ENCODE measurements at regions not wholly inside any gene's neighbourhood (a gene's known extent, or its start where the extent isn't known, plus 50 kb on each side); places are given as distances from the start of the nearest gene placed in this dataset.

DNA sequence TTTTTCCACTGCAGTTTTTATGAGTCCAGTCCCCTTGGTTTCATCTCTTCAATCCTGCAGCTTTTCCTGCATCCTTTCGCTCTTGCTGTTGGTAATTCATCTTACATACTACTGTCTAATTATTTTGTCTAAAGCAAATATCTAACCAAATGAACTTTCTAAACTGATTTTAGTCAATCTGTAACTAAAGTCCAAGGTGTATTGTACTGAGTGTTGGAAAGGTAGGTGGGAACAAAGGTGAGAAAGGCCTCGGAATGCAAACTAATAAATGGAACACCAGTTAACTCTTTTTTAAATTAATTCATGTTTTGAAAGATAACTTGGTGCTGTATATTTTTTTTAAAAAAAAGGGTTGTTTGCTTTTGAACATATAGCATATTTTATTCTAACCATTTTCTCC lies 152.7 kb upstream of the CYLC2 start:
- no peak overlapping the region for H3K9ac ChIP-seq (ENCODE audit: insufficient read depth, low read depth, low read length)
- FAIRE-seq, result no peak
- CTCF ChIA-PET (ENCODE audit: low intra/inter-chr PET ratio, low total read pairs), result no interaction called here
- no peaks in the 10 kb centered on the region for H3K79me2 ChIP-seq (ENCODE audit: insufficient read depth, low read length)
- ATAC-seq, result no peak
- POLR2A ChIA-PET, result no interaction called here
- no peaks in the 10 kb centered on the region for H4K20me1 ChIP-seq (ENCODE audit: insufficient read depth, low read length)
- in situ Hi-C loops (cut with HindIII; ENCODE audit: extremely low pct_ligation_motif_present, low pct_unique_long_range_greater_than_20kb) (no loop called here), intact Hi-C loops (cut with micrococcal nuclease; ENCODE audit: unreplicated experiment) (no loop called here)
- no peak for TF ChIP-seq CBX2 (IDR thresholded peaks at IDR 0.05; ENCODE audit: low read depth, low read length)
- TF ChIP-seq CBX2 (CRISPR knock-in tag; IDR thresholded peaks at IDR 0.05; ENCODE audit: low read depth), result no peak
- TF ChIP-seq, protein P1, sequence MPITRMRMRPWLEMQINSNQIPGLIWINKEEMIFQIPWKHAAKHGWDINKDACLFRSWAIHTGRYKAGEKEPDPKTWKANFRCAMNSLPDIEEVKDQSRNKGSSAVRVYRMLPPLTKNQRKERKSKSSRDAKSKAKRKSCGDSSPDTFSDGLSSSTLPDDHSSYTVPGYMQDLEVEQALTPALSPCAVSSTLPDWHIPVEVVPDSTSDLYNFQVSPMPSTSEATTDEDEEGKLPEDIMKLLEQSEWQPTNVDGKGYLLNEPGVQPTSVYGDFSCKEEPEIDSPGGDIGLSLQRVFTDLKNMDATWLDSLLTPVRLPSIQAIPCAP (CRISPR knock-in tag; IDR thresholded peaks at IDR 0.05; ENCODE audit: low read depth), result no peak
- no peak for TF ChIP-seq BRCA1 (CRISPR knock-in tag; IDR thresholded peaks at IDR 0.05)
- TF ChIP-seq ZKSCAN1 (IDR thresholded peaks at IDR 0.05; ENCODE audit: low read length), result no peak
- TF ChIP-seq RFXANK (CRISPR knock-in tag; IDR thresholded peaks at IDR 0.05), result no peak
- no peak for TF ChIP-seq ZSCAN12 (CRISPR knock-in tag; IDR thresholded peaks at IDR 0.05)
- no peak for TF ChIP-seq ATRX (CRISPR knock-in tag; IDR thresholded peaks at IDR 0.05; ENCODE audit: borderline replicate concordance)
- TF ChIP-seq MIXL1 (CRISPR knock-in tag; IDR thresholded peaks at IDR 0.05), result no peak
- no peak for TF ChIP-seq MATR3 (CRISPR knock-in tag; IDR thresholded peaks at IDR 0.05)
- TF ChIP-seq, protein P2, sequence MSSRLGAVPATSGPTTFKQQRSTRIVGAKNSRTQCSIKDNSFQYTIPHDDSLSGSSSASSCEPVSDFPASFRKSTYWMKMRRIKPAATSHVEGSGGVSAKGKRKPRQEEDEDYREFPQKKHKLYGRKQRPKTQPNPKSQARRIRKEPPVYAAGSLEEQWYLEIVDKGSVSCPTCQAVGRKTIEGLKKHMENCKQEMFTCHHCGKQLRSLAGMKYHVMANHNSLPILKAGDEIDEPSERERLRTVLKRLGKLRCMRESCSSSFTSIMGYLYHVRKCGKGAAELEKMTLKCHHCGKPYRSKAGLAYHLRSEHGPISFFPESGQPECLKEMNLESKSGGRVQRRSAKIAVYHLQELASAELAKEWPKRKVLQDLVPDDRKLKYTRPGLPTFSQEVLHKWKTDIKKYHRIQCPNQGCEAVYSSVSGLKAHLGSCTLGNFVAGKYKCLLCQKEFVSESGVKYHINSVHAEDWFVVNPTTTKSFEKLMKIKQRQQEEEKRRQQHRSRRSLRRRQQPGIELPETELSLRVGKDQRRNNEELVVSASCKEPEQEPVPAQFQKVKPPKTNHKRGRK (CRISPR knock-in tag; IDR thresholded peaks at IDR 0.05), result no peak
- no peak for TF ChIP-seq ZNF550 (CRISPR knock-in tag; IDR thresholded peaks at IDR 0.05; ENCODE audit: borderline replicate concordance)
- no peak for TF ChIP-seq ZNF260 (CRISPR knock-in tag; IDR thresholded peaks at IDR 0.05; ENCODE audit: borderline replicate concordance, low read depth)
- no peak for TF ChIP-seq PAWR (CRISPR knock-in tag; IDR thresholded peaks at IDR 0.05; ENCODE audit: borderline replicate concordance)
- no peak for TF ChIP-seq ZNF331 (CRISPR knock-in tag; IDR thresholded peaks at IDR 0.05)
- TF ChIP-seq RFXAP (CRISPR knock-in tag; IDR thresholded peaks at IDR 0.05; ENCODE audit: borderline replicate concordance), result no peak
- TF ChIP-seq ZNF746 (CRISPR knock-in tag; IDR thresholded peaks at IDR 0.05), result no peak
- TF ChIP-seq ZNF143 (CRISPR knock-in tag; IDR thresholded peaks at IDR 0.05), result no peak
- no peak for TF ChIP-seq ZNF180 (CRISPR knock-in tag; IDR thresholded peaks at IDR 0.05; ENCODE audit: borderline replicate concordance, low read depth)
- TF ChIP-seq ZNF343 (CRISPR knock-in tag; IDR thresholded peaks at IDR 0.05), result no peak
- no peak for TF ChIP-seq ZNF468 (CRISPR knock-in tag; IDR thresholded peaks at IDR 0.05)
- 2% methylated on average over 2 of the region's 2 CpGs for WGBS (ENCODE audit: low lambda C conversion rate)
- H3K27me3 ChIP-seq (ENCODE audit: control insufficient read depth in 1 of 2, insufficient read depth in 2 of 2, low read length in 2 of 2), result no peaks in the 10 kb centered on the region
- H3K4me3 ChIP-seq (replicated peaks in 1 of 3; ENCODE audit: insufficient read depth in 1 of 3, low read depth in 2 of 3, low read length in 3 of 3), result no peak overlapping the region
- H3K4me2 ChIP-seq (ENCODE audit: low read depth, low read length), result no peak overlapping the region
- BruUV-seq (replicated peaks), result no TSS peak
- H3K27ac ChIP-seq (ENCODE audit: extremely low read length, insufficient read depth, low read length), result no peak overlapping the region
- DNase-seq (ENCODE audit: low spot score), result no peak
- H3K36me3 ChIP-seq (replicated peaks in 1 of 2; ENCODE audit: control insufficient read depth in 1 of 2, insufficient read depth in 2 of 2, low read length in 2 of 2), result no peaks in the 10 kb centered on the region
- peaks cover 21% of the 10 kb centered on the region for H3K4me1 ChIP-seq (ENCODE audit: insufficient read depth, low read length)
- H2AFZ ChIP-seq (ENCODE audit: low read length), result no peak overlapping the region
- no peaks in the 10 kb centered on the region for H3K9me3 ChIP-seq (ENCODE audit: low read length)

All from HepG2 (cell line).